GM10266 (cell line): ENCODE measurements at regions not wholly inside any gene's neighbourhood (a gene's known extent, or its start where the extent isn't known, plus 50 kb on each side); places are given as distances from the start of the nearest gene placed in this dataset.

ENCODE experiments used
- DNase-seq: peaks from one replicate; pipeline ENCODE4 v3.0.0; 2012; ENCODE audit errors: extremely low spot score
- CTCF ChIP-seq: IDR thresholded peaks from 2 replicates; pipeline ENCODE4 v1.5.1; 2012; ENCODE audit warnings: mild to moderate bottlenecking, low read depth; ENCODE audit not compliant: control insufficient read depth, insufficient read depth; ENCODE audit errors: missing control alignments

GRCh38 chr4:22895482-22895881 lies 202.7 kb downstream of the GBA3 start:
- TF ChIP-seq CTCF, result no peak

GRCh38 chr4:22884157-22884556 lies 191.4 kb downstream of the GBA3 start:
- no peak for DNase-seq
- no peak for TF ChIP-seq CTCF

More at GRCh38 chr4:22895482-22895881, 202.7 kb downstream of the GBA3 start:
- DNase-seq, result no peak

GRCh38 chr4:22881411-22881810 lies 188.7 kb downstream of the GBA3 start:
- TF ChIP-seq CTCF, result no peak
- DNase-seq, result no peak

GRCh38 chr4:22877486-22878052 lies 184.8 kb downstream of the GBA3 start:
- TF ChIP-seq CTCF, result no peak
- DNase-seq, result no peak

- no peak for TF ChIP-seq CTCF
- no peak for DNase-seq
Measured at GRCh38 chr4:22876270-22876669, 183.5 kb downstream of the GBA3 start.

GRCh38 chr4:22875587-22876257 lies 183.0 kb downstream of the GBA3 start:
- no peak for TF ChIP-seq CTCF

GRCh38 chr4:22874334-22874912 lies 181.7 kb downstream of the GBA3 start:
- DNase-seq, result no peak
- no peak for TF ChIP-seq CTCF

More at GRCh38 chr4:22875587-22876257, 183.0 kb downstream of the GBA3 start:
- DNase-seq, result no peak
